CD8-positive, alpha-beta memory T cell (primary cell): ENCODE measurements at regions not wholly inside any gene's neighbourhood (a gene's known extent, or its start where the extent isn't known, plus 50 kb on each side); places are given as distances from the start of the nearest gene placed in this dataset.

Experiments used
- CTCF ChIA-PET: fragments of 350-600 bp; sonication (Branson Sonifier 250); formaldehyde crosslinking; loops from one replicate; lab custom pipeline; 2021; ENCODE audit warnings: antibody characterized with exemption; lab: Charles Lee
- POLR2A ChIA-PET: fragments of 350-600 bp; sonication (Branson Sonifier 250); formaldehyde crosslinking; loops from one replicate; lab custom pipeline; 2021; ENCODE audit warnings: antibody characterized with exemption; lab: Charles Lee
- DNase-seq, 5 donors: peaks; one replicate each; pipeline versions ENCODE4 v3.0.0 to v3.0.0-alpha.2; 2020 to 2022; ENCODE audit warnings: mixed read lengths in 1 of 5
- H3K27ac ChIP-seq: one replicate; pipeline ENCODE4 v1.7.0; 2013; ENCODE audit warnings: low read depth, mild to moderate bottlenecking, low read length, moderate library complexity
- H3K27me3 ChIP-seq: 2 replicates; pipeline ENCODE4 v1.7.0; 2013; ENCODE audit warnings: low read length, mild to moderate bottlenecking; ENCODE audit not compliant: insufficient read depth, poor library complexity, severe bottlenecking
- H3K36me3 ChIP-seq: 2 replicates; pipeline ENCODE4 v1.7.0; 2013; ENCODE audit warnings: mild to moderate bottlenecking, low read length, moderate library complexity; ENCODE audit not compliant: insufficient read depth
- H3K4me1 ChIP-seq: 2 replicates; pipeline ENCODE4 v1.7.0; 2013; ENCODE audit warnings: mild to moderate bottlenecking, low read length, moderate library complexity; ENCODE audit not compliant: insufficient read depth
- H3K4me3 ChIP-seq: 2 replicates; pipeline ENCODE4 v1.7.0; 2013; ENCODE audit warnings: mild to moderate bottlenecking, low read length
- H3K9me3 ChIP-seq: 2 replicates; pipeline ENCODE4 v1.7.0; 2013; ENCODE audit warnings: mild to moderate bottlenecking, low read length
- H3K27ac Mint-ChIP-seq, 8 donors: one replicate each; pipeline ENCODE4 v1.8.0; 2020 to 2021; ENCODE audit warnings: mixed read lengths in 8 of 8, mild to moderate bottlenecking in 6 of 8, inconsistent platforms in 3 of 8, moderate library complexity in 3 of 8
- H3K27me3 Mint-ChIP-seq, 2 donors: one replicate each; pipeline ENCODE4 v1.8.0; 2020 to 2021; ENCODE audit warnings: mixed read lengths in 2 of 2, mild to moderate bottlenecking in 1 of 2, moderate library complexity in 1 of 2
- H3K36me3 Mint-ChIP-seq, 3 donors: one replicate each; pipeline ENCODE4 v1.8.0; 2020 to 2021; ENCODE audit warnings: mixed read lengths in 3 of 3, inconsistent platforms in 1 of 3, mild to moderate bottlenecking in 1 of 3
- H3K4me1 Mint-ChIP-seq, 3 donors: one replicate each; pipeline ENCODE4 v1.8.0; 2020 to 2021; ENCODE audit warnings: mixed read lengths in 3 of 3, inconsistent platforms in 1 of 3, mild to moderate bottlenecking in 1 of 3
- H3K4me3 Mint-ChIP-seq, 7 donors: one replicate each; pipeline ENCODE4 v1.8.0; 2020 to 2021; ENCODE audit warnings: mixed read lengths in 7 of 7, mild to moderate bottlenecking in 6 of 7, moderate library complexity in 4 of 7, inconsistent platforms in 2 of 7
- H3K9me3 Mint-ChIP-seq, 5 donors: one replicate each; pipeline ENCODE4 v1.8.0; 2020 to 2022; ENCODE audit warnings: mixed read lengths in 5 of 5, mild to moderate bottlenecking in 3 of 5, moderate library complexity in 2 of 5, inconsistent platforms in 1 of 5

- DNase-seq, result no peak
- Histone ChIP-seq H3K27ac (no peak overlapping the region), H3K4me3 (no peak overlapping the region), H3K4me1 (no peaks in the 10 kb centered on the region), H3K9me3 (no peaks in the 10 kb centered on the region), H3K36me3 (no peaks in the 10 kb centered on the region), H3K27me3 (no peaks in the 10 kb centered on the region)
- H3K36me3 Mint-ChIP-seq, result no peaks in the 10 kb centered on the region
- no peak overlapping the region for H3K27ac Mint-ChIP-seq
- no peak overlapping the region for H3K4me3 Mint-ChIP-seq
- POLR2A ChIA-PET, result no interaction called here
- peaks cover 5 to 38% (median 13%) of the 10 kb centered on the region in 5 donors for H3K9me3 Mint-ChIP-seq
- H3K27me3 Mint-ChIP-seq, result no peaks in the 10 kb centered on the region
- no peaks in the 10 kb centered on the region for H3K4me1 Mint-ChIP-seq
- CTCF ChIA-PET, result no interaction called here
Observed at GRCh38 chr2:82599021-82599420, 1860.1 kb downstream of the SUCLG1 start.

- no peaks in the 10 kb centered on the region for H3K9me3 ChIP-seq
- no peaks in the 10 kb centered on the region for H3K36me3 ChIP-seq
- H3K27me3 ChIP-seq, result no peaks in the 10 kb centered on the region
- Mint-ChIP-seq H3K27me3 (no peaks in the 10 kb centered on the region), H3K36me3 (no peaks in the 10 kb centered on the region), H3K9me3 (peaks cover 5 to 47% (median 13%) of the 10 kb centered on the region in 5 donors), H3K4me3 (no peak overlapping the region), H3K27ac (no peak overlapping the region), H3K4me1 (no peaks in the 10 kb centered on the region)
- CTCF ChIA-PET, result no interaction called here
- DNase-seq, result no peak
- no peak overlapping the region for H3K4me3 ChIP-seq
- POLR2A ChIA-PET, result no interaction called here
- H3K4me1 ChIP-seq, result no peaks in the 10 kb centered on the region
- H3K27ac ChIP-seq, result no peak overlapping the region
Observed at GRCh38 chr2:82596581-82596980, 1862.5 kb downstream of the SUCLG1 start.

GRCh38 chr2:82591718-82592117 is 1867.4 kb downstream of the SUCLG1 start:
- H3K27ac Mint-ChIP-seq, result no peak overlapping the region
- Histone ChIP-seq H3K36me3 (no peaks in the 10 kb centered on the region), H3K4me1 (no peaks in the 10 kb centered on the region), H3K27me3 (no peaks in the 10 kb centered on the region), H3K4me3 (no peak overlapping the region), H3K27ac (no peak overlapping the region), H3K9me3 (no peaks in the 10 kb centered on the region)
- POLR2A ChIA-PET, result no interaction called here
- CTCF ChIA-PET, result no interaction called here
- H3K9me3 Mint-ChIP-seq, result peaks cover under 1 to 33% (median 8%) of the 10 kb centered on the region in 5 donors
- H3K4me1 Mint-ChIP-seq, result no peaks in the 10 kb centered on the region
- no peaks in the 10 kb centered on the region for H3K27me3 Mint-ChIP-seq
- H3K36me3 Mint-ChIP-seq, result no peaks in the 10 kb centered on the region
- H3K4me3 Mint-ChIP-seq, result no peak overlapping the region
- DNase-seq, result no peak

GRCh38 chr2:82576656-82577055 is 1882.4 kb downstream of the SUCLG1 start:
- Mint-ChIP-seq H3K27me3 (no peaks in the 10 kb centered on the region), H3K9me3 (peaks cover 5 to 43% (median 9%) of the 10 kb centered on the region in 5 donors), H3K36me3 (no peaks in the 10 kb centered on the region), H3K4me1 (no peaks in the 10 kb centered on the region), H3K27ac (no peak overlapping the region), H3K4me3 (no peak overlapping the region)
- POLR2A ChIA-PET, result no interaction called here
- no peak overlapping the region for H3K27ac ChIP-seq
- no peak for DNase-seq
- CTCF ChIA-PET, result no interaction called here
- no peaks in the 10 kb centered on the region for H3K27me3 ChIP-seq
- H3K4me3 ChIP-seq, result no peak overlapping the region
- H3K9me3 ChIP-seq, result no peaks in the 10 kb centered on the region
- H3K36me3 ChIP-seq, result no peaks in the 10 kb centered on the region
- no peaks in the 10 kb centered on the region for H3K4me1 ChIP-seq

GRCh38 chr2:82539280-82539621 is 1919.8 kb downstream of the SUCLG1 start:
- CTCF ChIA-PET, result no interaction called here
- no peak for DNase-seq
- no peak overlapping the region for H3K27ac Mint-ChIP-seq

GRCh38 chr2:82538590-82539279 is 1920.3 kb downstream of the SUCLG1 start:
- no peak overlapping the region for H3K27ac Mint-ChIP-seq
- no peak for DNase-seq
- H3K9me3 ChIP-seq, result no peaks in the 10 kb centered on the region
- H3K4me1 Mint-ChIP-seq, result no peaks in the 10 kb centered on the region
- H3K4me3 ChIP-seq, result no peak overlapping the region
- ChIA-PET CTCF (no interaction called here), POLR2A (no interaction called here)
- no peaks in the 10 kb centered on the region for H3K36me3 Mint-ChIP-seq
- H3K4me1 ChIP-seq, result no peaks in the 10 kb centered on the region
- H3K9me3 Mint-ChIP-seq, result peaks cover 0 to 51% (median 14%) of the 10 kb centered on the region in 5 donors
- no peak overlapping the region for H3K27ac ChIP-seq
- no peaks in the 10 kb centered on the region for H3K36me3 ChIP-seq
- H3K4me3 Mint-ChIP-seq, result no peak overlapping the region
- H3K27me3 Mint-ChIP-seq, result no peaks in the 10 kb centered on the region
- no peaks in the 10 kb centered on the region for H3K27me3 ChIP-seq

More at GRCh38 chr2:82539280-82539621, 1919.8 kb downstream of the SUCLG1 start:
- Histone ChIP-seq H3K27me3 (no peaks in the 10 kb centered on the region), H3K4me3 (no peak overlapping the region), H3K27ac (no peak overlapping the region), H3K36me3 (no peaks in the 10 kb centered on the region), H3K9me3 (no peaks in the 10 kb centered on the region), H3K4me1 (no peaks in the 10 kb centered on the region)
- no peaks in the 10 kb centered on the region for H3K4me1 Mint-ChIP-seq
- POLR2A ChIA-PET, result no interaction called here
- H3K4me3 Mint-ChIP-seq, result no peak overlapping the region
- H3K27me3 Mint-ChIP-seq, result no peaks in the 10 kb centered on the region
- peaks cover 0 to 46% (median 13%) of the 10 kb centered on the region in 5 donors for H3K9me3 Mint-ChIP-seq
- H3K36me3 Mint-ChIP-seq, result no peaks in the 10 kb centered on the region

GRCh38 chr2:82528288-82528687 is 1930.8 kb downstream of the SUCLG1 start:
- Mint-ChIP-seq H3K4me3 (no peak overlapping the region), H3K36me3 (no peaks in the 10 kb centered on the region), H3K4me1 (no peaks in the 10 kb centered on the region), H3K27me3 (no peaks in the 10 kb centered on the region), H3K27ac (no peak overlapping the region), H3K9me3 (peaks cover 5 to 18% (median 16%) of the 10 kb centered on the region in 5 donors)
- POLR2A ChIA-PET, result no interaction called here
- no peaks in the 10 kb centered on the region for H3K36me3 ChIP-seq
- no peaks in the 10 kb centered on the region for H3K4me1 ChIP-seq
- CTCF ChIA-PET, result no interaction called here
- no peak overlapping the region for H3K27ac ChIP-seq
- no peaks in the 10 kb centered on the region for H3K27me3 ChIP-seq
- H3K9me3 ChIP-seq, result no peaks in the 10 kb centered on the region
- H3K4me3 ChIP-seq, result no peak overlapping the region
- no peak for DNase-seq

GRCh38 chr2:82527124-82527523 is 1932.0 kb downstream of the SUCLG1 start:
- peaks cover 5 to 21% (median 13%) of the 10 kb centered on the region in 5 donors for H3K9me3 Mint-ChIP-seq
- no peak overlapping the region for H3K4me3 ChIP-seq
- H3K27ac Mint-ChIP-seq, result peak overlapping the region in 1 of 8 donors; percentile 36
- no peaks in the 10 kb centered on the region for H3K36me3 ChIP-seq
- H3K4me3 Mint-ChIP-seq, result no peak overlapping the region
- no peaks in the 10 kb centered on the region for H3K4me1 Mint-ChIP-seq
- ChIA-PET CTCF (no interaction called here), POLR2A (no interaction called here)
- no peak for DNase-seq
- H3K9me3 ChIP-seq, result no peaks in the 10 kb centered on the region
- H3K4me1 ChIP-seq, result no peaks in the 10 kb centered on the region
- H3K36me3 Mint-ChIP-seq, result no peaks in the 10 kb centered on the region
- H3K27me3 ChIP-seq, result no peaks in the 10 kb centered on the region
- H3K27ac ChIP-seq, result no peak overlapping the region
- no peaks in the 10 kb centered on the region for H3K27me3 Mint-ChIP-seq
